ENCODE measurements at regions not wholly inside any gene's neighbourhood (a gene's known extent, or its start where the extent isn't known, plus 50 kb on each side); places are given as distances from the start of the nearest gene placed in this dataset.

DNA sequence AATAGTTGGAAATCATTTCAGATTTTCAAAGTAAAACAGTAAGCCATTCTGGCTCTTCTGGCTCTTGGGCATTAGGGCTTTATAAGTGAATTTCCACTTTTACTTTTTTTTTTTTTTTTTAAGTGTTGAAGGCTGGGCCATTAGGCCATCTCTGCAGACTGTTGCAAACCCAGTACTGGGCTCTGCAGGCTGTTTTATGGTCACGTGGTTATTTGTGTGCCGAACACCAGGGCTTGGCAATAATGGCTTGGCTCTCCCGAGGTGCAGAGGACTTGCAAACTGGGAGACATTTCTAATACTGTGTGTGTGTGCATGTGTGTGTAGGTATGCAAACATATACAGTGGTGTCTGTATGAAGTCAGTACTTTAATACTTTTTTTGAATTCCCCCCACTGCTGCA is 194.9 kb upstream of the CDH5 start:
- TF ChIP-seq, protein P1, sequence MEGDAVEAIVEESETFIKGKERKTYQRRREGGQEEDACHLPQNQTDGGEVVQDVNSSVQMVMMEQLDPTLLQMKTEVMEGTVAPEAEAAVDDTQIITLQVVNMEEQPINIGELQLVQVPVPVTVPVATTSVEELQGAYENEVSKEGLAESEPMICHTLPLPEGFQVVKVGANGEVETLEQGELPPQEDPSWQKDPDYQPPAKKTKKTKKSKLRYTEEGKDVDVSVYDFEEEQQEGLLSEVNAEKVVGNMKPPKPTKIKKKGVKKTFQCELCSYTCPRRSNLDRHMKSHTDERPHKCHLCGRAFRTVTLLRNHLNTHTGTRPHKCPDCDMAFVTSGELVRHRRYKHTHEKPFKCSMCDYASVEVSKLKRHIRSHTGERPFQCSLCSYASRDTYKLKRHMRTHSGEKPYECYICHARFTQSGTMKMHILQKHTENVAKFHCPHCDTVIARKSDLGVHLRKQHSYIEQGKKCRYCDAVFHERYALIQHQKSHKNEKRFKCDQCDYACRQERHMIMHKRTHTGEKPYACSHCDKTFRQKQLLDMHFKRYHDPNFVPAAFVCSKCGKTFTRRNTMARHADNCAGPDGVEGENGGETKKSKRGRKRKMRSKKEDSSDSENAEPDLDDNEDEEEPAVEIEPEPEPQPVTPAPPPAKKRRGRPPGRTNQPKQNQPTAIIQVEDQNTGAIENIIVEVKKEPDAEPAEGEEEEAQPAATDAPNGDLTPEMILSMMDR (IDR thresholded peaks at IDR 0.05) = no peak
- TF ChIP-seq POLR2A (IDR thresholded peaks at IDR 0.05; ENCODE audit: low read depth) = no peak
- no peak for TF ChIP-seq POLR2AphosphoS5 (IDR thresholded peaks at IDR 0.05)
